HEK293T (cell line): ENCODE measurements at regions not wholly inside any gene's neighbourhood (a gene's known extent, or its start where the extent isn't known, plus 50 kb on each side); places are given as distances from the start of the nearest gene placed in this dataset.

Experiments
- CTCF ChIA-PET: fragments of 350-600 bp; formaldehyde crosslinking; extraction: SDS; loops from one replicate; lab custom pipeline; 2021; ENCODE audit warnings: antibody characterized with exemption, inconsistent platforms; lab: Yijun Ruan, JAX
- POLR2A ChIA-PET: fragments of 350-600 bp; formaldehyde crosslinking; extraction: SDS; loops from one replicate; lab custom pipeline; 2020; ENCODE audit warnings: antibody characterized with exemption, inconsistent platforms; lab: Yijun Ruan, JAX
- DNase-seq: peaks from one replicate; pipeline ENCODE4 v3.0.0; 2012; ENCODE audit warnings: mixed read lengths; ENCODE audit errors: extremely low spot score
- ARNT ChIP-seq: fragments of 450-650 bp; IDR thresholded peaks from 2 replicates; pipeline ENCODE4 v1.6.1; 2017; ENCODE audit warnings: mild to moderate bottlenecking
- BHLHE40 ChIP-seq: fragments of 450-650 bp; IDR thresholded peaks from 2 replicates; pipeline ENCODE4 v1.6.1; 2016; ENCODE audit warnings: mild to moderate bottlenecking, moderate library complexity, borderline replicate concordance
- CTBP1 ChIP-seq: fragments of 450-650 bp; IDR thresholded peaks from 2 replicates; pipeline ENCODE4 v1.6.1; 2016; ENCODE audit warnings: borderline replicate concordance
- ELF4 ChIP-seq: fragments of 450-650 bp; IDR thresholded peaks from 2 replicates; pipeline ENCODE4 v1.6.1; 2017; ENCODE audit warnings: antibody characterized with exemption
- FOXA1 ChIP-seq: fragments of 450-650 bp; IDR thresholded peaks from 2 replicates; pipeline ENCODE4 v1.6.1; 2016; ENCODE audit warnings: mild to moderate bottlenecking
- FOXK2 ChIP-seq: fragments of 450-650 bp; IDR thresholded peaks from 2 replicates; pipeline ENCODE4 v1.6.1; 2016; ENCODE audit warnings: mild to moderate bottlenecking
- FOXM1 ChIP-seq: fragments of 450-650 bp; IDR thresholded peaks from 2 replicates; pipeline ENCODE4 v1.6.1; 2017; ENCODE audit warnings: mild to moderate bottlenecking, borderline replicate concordance
- HDGF ChIP-seq: fragments of 450-650 bp; IDR thresholded peaks from 2 replicates; pipeline ENCODE4 v1.6.1; 2017; ENCODE audit warnings: antibody characterized with exemption, borderline replicate concordance
- L3MBTL2 ChIP-seq: fragments of 450-650 bp; conservative IDR thresholded peaks from 2 replicates; pipeline ENCODE4 v1.6.1; 2016; ENCODE audit warnings: mild to moderate bottlenecking
- LEF1 ChIP-seq: fragments of 450-650 bp; IDR thresholded peaks from 2 replicates; pipeline ENCODE4 v1.6.1; 2017; ENCODE audit warnings: mild to moderate bottlenecking, borderline replicate concordance
- NFRKB ChIP-seq: fragments of 450-650 bp; IDR thresholded peaks from 2 replicates; pipeline ENCODE4 v1.6.1; 2016; ENCODE audit warnings: mild to moderate bottlenecking, moderate library complexity
- PKNOX1 ChIP-seq: fragments of 450-650 bp; IDR thresholded peaks from 2 replicates; pipeline ENCODE4 v1.6.1; 2016
- SP1 ChIP-seq: fragments of 450-650 bp; IDR thresholded peaks from 2 replicates; pipeline ENCODE4 v1.6.1; 2017
- SUZ12 ChIP-seq: fragments of 450-650 bp; IDR thresholded peaks from 2 replicates; pipeline ENCODE4 v1.6.1; 2016; ENCODE audit warnings: mild to moderate bottlenecking
- TARDBP ChIP-seq: fragments of 450-650 bp; IDR thresholded peaks from 2 replicates; pipeline ENCODE4 v1.6.1; 2016
- ZNF384 ChIP-seq: fragments of 450-650 bp; IDR thresholded peaks from 2 replicates; pipeline ENCODE4 v1.6.1; 2016

- ChIA-PET POLR2A (no interaction called here), CTCF (no interaction called here)
- TF ChIP-seq ARNT = no peak
- no peak for TF ChIP-seq TARDBP
- no peak for TF ChIP-seq ZNF384
- no peak for TF ChIP-seq FOXM1
- no peak for TF ChIP-seq SP1
- TF ChIP-seq ELF4 = no peak
- no peak for TF ChIP-seq L3MBTL2
- no peak for TF ChIP-seq FOXA1
- TF ChIP-seq PKNOX1 = no peak
- no peak for TF ChIP-seq NFRKB
- TF ChIP-seq SUZ12 = no peak
- no peak for TF ChIP-seq BHLHE40
- TF ChIP-seq CTBP1 = no peak
- no peak for TF ChIP-seq LEF1
- no peak for TF ChIP-seq HDGF
- TF ChIP-seq FOXK2 = no peak
- DNase-seq = no peak
These were observed 176.4 kb upstream of the CST7 start for GRCh38 chr20:24772667-24773066.

- DNase-seq = no peak
- TF ChIP-seq PKNOX1 (no peak), HDGF (no peak), FOXM1 (no peak), ELF4 (no peak), LEF1 (no peak), FOXK2 (no peak), TARDBP (no peak), NFRKB (no peak), SUZ12 (no peak), BHLHE40 (no peak), CTBP1 (no peak), ARNT (no peak), SP1 (no peak), ZNF384 (no peak), FOXA1 (no peak), L3MBTL2 (no peak)
- POLR2A ChIA-PET = no interaction called here
- CTCF ChIA-PET = interaction anchor here (1.0 kb wide), 1 partner anchor 325 kb away, joined by 3 read pairs; no protein-coding TSS in a partner anchor
These were observed 175.9 kb upstream of the CST7 start for GRCh38 chr20:24773168-24773567.

- no peak for TF ChIP-seq FOXA1
- no peak for TF ChIP-seq HDGF
- no peak for TF ChIP-seq ZNF384
- TF ChIP-seq CTBP1 = no peak
- DNase-seq = no peak
- CTCF ChIA-PET = interaction anchor here (1.0 kb wide), 1 partner anchor 326 kb away, joined by 3 read pairs; no protein-coding TSS in a partner anchor
- POLR2A ChIA-PET = no interaction called here
These were observed 175.3 kb upstream of the CST7 start for GRCh38 chr20:24773751-24774201.

- no peak for DNase-seq
- ChIA-PET CTCF (no interaction called here), POLR2A (no interaction called here)
These were observed 173.1 kb upstream of the CST7 start for GRCh38 chr20:24775966-24776365.

GRCh38 chr20:24776755-24777271, 172.3 kb upstream of the CST7 start:
- CTCF ChIA-PET = no interaction called here

More at GRCh38 chr20:24775966-24776365, 173.1 kb upstream of the CST7 start:
- TF ChIP-seq ZNF384 = no peak
- no peak for TF ChIP-seq L3MBTL2
- no peak for TF ChIP-seq ARNT
- no peak for TF ChIP-seq SUZ12
- no peak for TF ChIP-seq ELF4
- no peak for TF ChIP-seq FOXA1

GRCh38 chr20:24777746-24778145, 171.3 kb upstream of the CST7 start:
- no peak for DNase-seq

More at GRCh38 chr20:24776755-24777271, 172.3 kb upstream of the CST7 start:
- no peak for TF ChIP-seq TARDBP
- no peak for TF ChIP-seq NFRKB
- no peak for TF ChIP-seq ZNF384
- TF ChIP-seq CTBP1 = no peak
- TF ChIP-seq FOXA1 = no peak
- TF ChIP-seq SP1 = no peak
- TF ChIP-seq PKNOX1 = no peak
- no peak for TF ChIP-seq FOXK2
- TF ChIP-seq L3MBTL2 = no peak
- no peak for TF ChIP-seq SUZ12
- no peak for TF ChIP-seq ELF4
- no peak for TF ChIP-seq BHLHE40
- TF ChIP-seq ARNT = no peak
- no peak for TF ChIP-seq FOXM1
- TF ChIP-seq HDGF = no peak
- no peak for TF ChIP-seq LEF1
- POLR2A ChIA-PET = no interaction called here
- DNase-seq = no peak

More at GRCh38 chr20:24777746-24778145, 171.3 kb upstream of the CST7 start:
- TF ChIP-seq CTBP1 (no peak), FOXK2 (no peak), SUZ12 (no peak), SP1 (no peak), ELF4 (no peak), BHLHE40 (no peak), HDGF (no peak), LEF1 (no peak), PKNOX1 (no peak), L3MBTL2 (no peak), ZNF384 (no peak), FOXM1 (no peak), TARDBP (no peak), NFRKB (no peak), ARNT (no peak), FOXA1 (no peak)
- ChIA-PET POLR2A (no interaction called here), CTCF (no interaction called here)
